GM21723 (cell line): ENCODE measurements at regions not wholly inside any gene's neighbourhood (a gene's known extent, or its start where the extent isn't known, plus 50 kb on each side); places are given as distances from the start of the nearest gene placed in this dataset.

ENCODE experiments used
- ATAC-seq: cut with Tn5 transposase; IDR thresholded peaks from one replicate; pipeline ENCODE4 v1.9.1; 2021; ENCODE audit warnings: mild to moderate bottlenecking, moderate library complexity; ENCODE audit not compliant: unreplicated experiment

DNA sequence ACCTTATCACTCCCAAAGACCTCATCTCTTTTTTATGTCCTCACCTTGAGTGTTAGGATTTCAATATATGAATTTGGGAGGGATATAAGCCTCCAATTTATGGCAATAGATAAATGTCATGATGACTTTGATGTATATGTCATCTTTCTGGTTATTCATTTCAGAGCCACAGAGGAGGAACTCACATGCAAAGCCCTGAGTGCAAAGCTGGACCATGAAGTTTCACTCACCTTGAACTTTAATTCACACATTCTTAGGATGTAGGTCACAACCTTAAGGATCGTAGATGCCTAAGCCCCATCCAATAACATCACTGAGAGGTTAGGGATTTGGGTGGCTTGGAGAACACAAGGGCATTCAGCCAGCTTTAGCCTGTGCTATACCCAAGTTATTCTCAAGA, 81.9 kb upstream of the ZPBP start:
- no peak for ATAC-seq

DNA sequence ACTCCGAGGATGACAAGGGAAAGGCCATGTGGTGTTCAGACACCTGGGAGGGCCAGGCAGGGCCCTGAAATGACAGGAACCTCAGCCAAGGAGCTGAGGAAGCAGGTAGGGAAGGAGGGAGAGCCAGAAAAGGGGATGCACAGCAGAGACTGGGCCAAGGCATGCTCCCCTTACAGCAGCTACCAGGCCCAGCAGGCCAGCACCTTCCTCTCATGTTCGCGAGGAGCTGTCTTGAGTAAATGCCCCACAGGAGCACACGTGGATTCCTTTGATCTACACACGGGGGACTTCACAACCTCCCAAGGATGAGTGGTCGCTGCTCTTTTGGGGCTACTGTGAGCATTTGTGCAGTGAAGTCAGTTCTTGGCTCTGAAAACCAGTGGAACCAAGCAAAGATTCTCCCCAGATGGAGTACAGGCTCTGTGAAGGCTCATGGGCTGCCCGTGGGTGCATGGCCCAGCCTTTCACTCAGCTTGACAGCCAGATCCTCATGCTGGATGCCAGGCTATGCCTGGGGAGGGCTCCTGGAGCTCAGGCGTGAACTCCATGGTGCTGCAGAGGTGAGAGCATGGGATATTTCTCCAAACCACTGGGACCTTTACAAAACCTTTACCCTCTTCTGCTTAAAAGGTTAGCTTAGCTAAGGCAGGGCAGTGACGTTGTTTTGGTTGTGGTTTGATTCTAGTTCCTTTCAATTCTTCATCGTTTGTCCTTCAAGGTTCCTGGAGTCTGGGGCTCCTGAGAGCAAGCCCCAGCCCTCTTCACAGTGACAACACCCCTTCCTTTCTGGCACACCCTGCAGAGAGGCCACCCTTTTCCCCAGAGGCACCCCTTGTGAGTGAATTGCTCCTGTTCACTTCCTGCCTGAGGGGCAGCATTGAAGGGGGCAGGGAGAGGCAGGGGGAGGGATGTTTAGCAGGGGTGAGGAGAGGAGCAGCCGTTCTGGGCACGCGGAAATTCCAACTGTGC, 74.2 kb upstream of the ZPBP start:
- peak; percentile 44 for ATAC-seq

DNA sequence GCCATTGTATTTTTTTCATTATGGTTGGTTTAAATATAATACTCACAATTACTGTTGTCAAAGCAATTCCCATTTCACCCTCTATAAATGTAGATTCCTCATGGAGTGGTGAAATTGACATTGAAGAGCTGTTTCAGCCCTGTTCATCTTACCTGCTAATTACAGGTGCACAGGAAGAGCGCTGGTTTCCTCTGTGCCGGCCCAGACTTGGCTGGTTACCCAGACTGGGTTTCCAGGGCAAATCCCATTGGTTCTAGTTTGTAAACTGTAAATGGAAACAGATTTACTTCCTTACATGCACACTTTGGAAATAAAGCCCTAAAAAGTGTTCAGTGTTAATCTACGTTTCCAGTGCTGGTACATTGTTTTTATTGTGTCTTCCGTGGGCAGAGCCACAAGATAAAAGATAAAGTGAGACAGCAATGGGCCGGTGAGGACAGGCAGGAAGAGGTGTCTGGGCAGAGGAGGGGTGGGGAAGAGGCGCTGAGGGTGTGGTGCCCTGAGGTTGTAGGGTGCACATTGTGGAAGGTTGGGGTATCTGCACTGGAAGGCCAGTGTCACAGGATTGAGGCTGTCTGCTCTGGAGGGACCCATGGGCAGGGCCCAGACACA, 71.6 kb upstream of the ZPBP start:
- ATAC-seq, result no peak

DNA sequence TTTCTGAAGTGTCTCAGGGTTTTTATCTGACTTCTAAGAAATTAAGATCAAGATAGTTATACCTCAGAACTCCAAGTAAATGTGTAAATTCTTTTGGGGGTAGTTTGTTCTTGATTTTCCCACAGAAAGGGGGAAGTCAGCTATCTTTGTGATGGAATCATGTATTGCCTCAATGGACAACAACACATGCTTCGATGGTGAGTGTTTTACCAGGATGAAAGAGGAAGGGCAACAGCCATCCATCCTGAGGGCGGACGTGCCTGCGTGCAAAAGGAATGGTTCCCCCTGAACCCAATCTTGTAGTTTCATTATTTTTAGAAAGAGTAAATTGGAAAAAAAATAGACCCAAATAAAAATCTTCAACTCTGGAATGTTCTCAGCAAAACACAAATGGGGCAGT, 67.2 kb upstream of the ZPBP start:
- ATAC-seq, result no peak

DNA sequence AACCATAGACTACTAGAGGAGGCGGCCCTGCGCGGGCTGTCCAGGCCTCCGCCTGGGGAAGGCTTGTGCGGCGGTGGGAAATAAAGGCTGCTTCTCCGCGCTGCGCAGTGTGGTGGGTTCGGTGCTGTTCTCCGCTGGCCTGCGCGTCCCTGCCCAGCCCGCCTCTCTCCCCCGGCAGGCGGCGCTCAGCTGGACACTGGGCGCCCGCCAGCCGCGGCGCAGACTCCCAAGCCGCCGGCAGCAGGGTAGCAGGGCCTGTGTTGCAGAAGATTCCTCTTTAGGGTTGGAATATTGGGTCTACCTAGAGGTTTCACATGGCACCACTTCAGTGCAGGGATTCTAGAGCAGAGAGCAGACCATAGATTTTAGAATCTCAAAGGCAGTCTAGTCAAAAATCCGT, 66.1 kb upstream of the ZPBP start:
- no peak for ATAC-seq

DNA sequence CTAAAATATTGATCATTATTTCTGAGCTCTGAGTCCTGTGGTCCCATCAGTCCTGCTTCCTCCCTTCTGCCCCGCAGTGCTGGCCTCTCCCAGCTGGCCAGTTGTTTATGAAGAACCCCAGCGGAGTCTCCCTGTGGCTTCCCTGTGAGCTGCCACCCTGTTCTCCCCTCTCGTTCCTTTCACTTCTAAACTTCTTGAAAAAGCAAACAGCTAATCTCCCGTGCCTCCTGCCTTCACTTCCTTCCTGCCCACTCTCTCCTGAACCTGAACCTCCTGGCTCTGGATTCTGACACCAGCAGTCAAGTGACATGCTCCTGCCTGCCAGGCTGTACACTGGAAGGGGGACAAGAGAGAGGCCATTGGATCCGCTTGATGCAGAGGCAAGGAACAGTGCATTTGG, 63.7 kb upstream of the ZPBP start:
- ATAC-seq, result no peak

DNA sequence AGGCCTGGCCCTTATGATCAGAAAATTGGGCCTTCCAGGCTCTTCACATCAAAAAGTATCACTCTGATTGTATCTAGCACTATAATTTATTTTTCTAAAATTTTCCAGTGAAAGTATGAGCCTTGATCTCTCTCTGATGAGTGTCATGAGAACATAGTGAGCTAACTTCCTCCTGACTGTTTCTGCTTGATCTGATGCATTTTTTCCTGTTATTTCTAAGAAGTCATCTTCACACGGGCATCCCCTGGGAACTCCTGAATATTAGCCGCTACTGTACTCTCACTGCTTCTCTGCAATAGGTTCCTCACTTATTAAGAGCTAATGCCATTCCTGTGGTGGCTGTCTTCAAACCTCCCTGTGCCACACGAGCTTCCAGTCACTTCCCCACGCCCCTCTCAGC, 63.1 kb upstream of the ZPBP start:
- ATAC-seq, result no peak

DNA sequence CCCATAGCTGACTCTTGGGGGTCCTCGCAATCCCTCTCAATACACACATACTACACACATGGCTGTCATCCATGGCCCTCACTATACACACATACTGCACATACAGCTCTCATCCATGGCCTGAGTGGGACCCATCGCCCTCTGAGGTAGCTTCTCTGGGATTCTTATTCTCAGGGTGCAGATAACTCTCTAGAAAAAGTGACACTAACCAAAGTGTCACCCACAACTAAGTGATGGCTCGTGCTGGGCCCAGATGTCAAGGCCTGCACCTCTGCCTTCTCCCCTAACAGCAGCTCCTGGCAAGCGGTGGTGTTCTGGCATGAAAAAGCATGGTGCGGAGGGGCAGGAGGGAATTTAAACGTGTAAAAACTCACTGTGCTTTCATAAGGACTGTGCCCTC, 62.7 kb upstream of the ZPBP start:
- no peak for ATAC-seq

DNA sequence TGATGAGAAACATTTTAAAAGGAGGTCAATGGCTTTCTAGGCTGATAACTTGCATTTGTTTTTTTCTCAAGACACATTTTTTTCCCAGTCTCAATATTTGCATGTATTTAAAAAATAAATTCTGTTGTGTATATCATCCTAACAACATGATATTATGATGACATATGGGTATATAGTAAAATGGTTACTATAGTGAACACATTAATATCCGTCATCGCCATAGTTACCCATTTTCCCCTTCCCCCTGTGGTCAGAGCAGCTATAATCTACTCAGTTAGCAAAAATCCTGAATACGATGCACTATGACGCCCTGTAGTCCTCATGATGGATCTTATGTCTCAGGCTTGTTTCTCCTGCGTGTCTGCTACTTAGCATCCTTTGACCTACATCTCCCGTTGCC, 60.9 kb upstream of the ZPBP start:
- no peak for ATAC-seq

DNA sequence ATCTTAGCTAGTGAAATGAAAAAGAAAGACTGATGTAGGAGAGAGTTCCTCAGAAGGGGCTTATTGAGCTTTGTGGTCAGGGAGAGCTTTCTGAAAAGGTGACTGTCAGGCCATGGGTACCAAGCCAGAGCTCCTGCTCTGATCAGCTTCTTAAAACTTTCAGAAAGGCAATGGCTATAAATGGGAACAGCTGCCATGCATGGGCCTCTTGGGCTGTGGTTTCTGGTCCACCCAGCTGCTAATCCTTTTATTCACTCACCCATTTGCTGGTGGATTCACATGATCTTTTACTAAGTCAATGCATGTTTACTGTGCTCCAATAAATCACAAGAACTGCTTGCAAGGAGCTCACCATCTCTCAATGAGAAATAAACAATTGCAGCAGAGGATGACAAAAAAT, 60.1 kb upstream of the ZPBP start:
- ATAC-seq, result no peak

DNA sequence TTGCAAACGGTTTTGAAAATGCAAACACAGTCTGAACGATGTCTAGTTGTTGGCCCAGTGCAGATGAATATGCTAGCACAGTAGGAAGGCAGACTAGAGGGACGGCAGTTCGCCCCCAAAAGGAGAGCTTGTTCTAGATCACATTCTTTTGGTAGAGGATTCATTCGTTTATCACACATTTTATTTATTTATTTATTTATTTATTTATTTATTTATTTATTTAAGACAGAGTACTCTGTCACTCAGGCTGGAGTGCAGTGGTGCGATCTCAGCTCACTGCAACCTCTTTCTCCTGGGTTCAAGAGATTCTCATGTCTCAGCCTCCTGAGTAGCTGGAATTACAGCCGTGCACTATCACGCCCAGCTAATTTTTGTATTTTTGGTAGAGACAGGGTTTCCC, 59.4 kb upstream of the ZPBP start:
- no peak for ATAC-seq

DNA sequence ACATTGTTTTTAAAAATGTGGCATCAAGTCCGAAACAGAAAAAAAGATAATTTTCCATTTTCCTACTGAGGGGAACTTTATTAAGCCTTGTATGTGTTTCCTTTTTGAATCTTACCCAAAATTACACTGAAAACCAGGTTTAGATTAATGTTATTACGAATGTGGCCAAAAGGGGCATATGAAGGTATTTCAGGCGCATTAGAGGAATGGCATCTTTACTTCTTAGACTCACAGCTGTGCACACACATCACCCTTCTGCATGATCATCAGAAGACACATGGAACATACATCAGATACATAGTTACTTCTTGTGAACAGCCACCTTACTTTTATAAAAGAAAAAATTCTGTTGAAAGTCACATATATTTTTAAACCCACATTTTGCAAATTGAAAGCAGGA, 58.6 kb upstream of the ZPBP start:
- ATAC-seq, result no peak

DNA sequence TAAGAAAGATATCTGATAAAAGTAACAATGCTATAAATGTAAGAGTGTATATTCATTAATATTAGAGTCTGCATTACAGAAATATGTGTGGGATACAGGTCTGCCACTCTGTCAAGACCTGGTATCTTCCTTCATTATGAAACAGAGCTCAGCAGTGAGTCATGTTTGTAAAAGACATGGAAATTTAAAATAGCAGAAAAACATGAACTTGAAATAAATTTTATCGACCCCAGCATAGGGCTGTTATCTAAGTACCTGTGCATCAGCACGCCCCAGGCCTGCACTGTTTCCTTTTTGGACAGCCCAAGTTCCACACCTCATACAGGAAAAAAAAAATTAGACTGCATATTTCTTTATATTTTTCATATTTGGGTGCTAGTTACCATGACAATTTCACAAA, 58.0 kb upstream of the ZPBP start:
- no peak for ATAC-seq

DNA sequence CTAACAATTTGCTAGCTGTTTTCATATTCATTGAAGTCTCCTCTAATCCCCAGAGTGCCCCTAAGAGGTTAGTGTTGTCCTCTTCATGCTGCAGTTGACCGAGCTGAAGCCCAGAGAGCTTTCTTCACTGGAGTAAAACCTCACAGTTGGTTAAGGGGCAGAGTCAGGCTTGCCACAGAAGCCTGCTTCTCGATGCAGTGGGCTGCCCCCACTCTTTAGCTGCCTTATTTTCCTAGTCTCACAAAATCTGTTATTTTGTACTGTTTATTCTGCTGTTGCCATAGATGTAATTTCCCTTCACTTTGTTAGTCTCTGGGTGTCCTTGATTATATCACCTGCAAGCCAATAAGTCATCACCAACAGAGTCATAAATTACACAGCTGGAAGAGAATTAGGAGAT, 56.3 kb upstream of the ZPBP start:
- no peak for ATAC-seq

DNA sequence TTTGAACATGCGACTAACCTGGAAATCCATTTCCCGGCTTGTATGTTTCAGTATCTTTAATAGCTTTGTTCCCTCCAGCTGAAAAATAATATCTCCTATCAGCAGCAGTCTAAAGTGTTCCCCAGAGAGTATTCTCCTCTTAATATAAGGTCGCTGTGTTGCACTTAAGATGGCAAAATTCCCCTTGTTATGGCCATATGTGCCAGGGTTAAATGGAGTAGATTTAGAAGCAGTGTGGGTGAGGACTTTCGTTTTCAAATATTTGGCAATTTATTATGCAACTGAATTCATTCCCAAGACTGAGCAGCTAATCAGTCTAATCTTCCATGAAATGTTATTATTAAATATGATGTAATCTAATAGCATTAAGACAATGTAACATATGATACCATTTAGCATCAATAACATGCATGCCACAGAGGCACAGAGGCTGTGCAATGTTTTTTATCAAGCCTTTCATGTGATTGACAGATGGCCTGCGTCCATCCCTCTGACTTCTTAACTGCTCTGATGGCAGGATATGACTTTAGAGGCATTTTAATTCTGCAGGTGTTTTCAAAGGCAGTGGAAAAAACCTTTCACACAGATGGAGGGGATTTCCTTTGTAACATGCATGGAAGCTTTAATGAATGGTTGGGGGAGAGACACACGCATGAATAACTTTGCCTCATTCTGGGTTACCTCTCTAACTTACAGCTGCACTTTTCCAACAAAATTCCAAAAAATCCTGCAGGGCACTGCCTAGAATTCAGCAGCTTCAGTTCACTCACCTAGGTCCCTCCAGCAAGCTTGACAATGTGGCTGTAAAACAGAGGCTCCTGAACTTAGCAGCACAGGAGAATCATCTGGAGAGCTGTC, 55.1 kb upstream of the ZPBP start:
- peak; percentile 54 for ATAC-seq

DNA sequence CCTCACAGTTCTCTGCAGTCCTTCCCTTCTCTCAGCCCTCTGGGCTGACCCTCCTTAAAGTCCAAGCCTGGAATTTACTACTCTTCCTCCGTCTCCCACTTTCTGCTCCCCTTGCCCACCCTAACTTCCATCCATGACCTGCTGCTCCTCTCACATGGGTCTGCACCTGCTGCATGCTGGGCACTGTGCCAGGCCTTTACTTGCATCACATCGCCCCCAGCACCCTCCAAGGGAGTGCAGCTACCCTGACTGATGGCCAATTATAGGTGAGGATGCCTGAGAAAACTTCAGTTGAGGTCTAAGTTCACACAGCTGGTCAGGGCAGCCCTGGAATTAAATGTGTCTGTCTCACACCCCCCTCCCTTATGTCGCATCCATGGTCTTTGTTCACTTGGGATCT, 53.6 kb upstream of the ZPBP start:
- no peak for ATAC-seq

DNA sequence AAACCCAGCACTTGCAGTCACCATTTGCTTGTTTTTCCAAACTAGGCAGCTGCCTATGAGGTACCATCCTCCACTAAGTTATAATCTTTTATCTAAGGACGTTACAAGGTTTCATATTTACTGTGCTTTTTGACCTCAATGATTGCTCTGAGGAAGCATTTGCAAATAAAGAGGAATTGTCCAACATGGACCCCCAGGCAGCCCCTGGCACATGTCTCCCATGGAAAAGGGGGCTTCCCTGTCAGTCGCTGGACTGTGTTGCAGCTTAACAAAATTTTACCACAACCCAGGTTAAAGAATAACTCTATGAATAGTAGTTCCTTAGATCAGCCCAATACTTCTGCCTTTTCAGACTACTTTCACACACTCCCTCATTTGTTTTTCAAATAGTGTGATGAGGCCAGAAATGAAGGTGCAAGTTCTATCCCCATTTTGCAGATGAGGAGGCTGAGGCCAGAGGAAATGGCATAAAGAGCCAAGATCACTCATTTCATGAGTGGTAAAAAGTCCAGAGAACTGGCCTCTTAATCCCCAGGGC, 52.8 kb upstream of the ZPBP start:
- ATAC-seq, result no peak

DNA sequence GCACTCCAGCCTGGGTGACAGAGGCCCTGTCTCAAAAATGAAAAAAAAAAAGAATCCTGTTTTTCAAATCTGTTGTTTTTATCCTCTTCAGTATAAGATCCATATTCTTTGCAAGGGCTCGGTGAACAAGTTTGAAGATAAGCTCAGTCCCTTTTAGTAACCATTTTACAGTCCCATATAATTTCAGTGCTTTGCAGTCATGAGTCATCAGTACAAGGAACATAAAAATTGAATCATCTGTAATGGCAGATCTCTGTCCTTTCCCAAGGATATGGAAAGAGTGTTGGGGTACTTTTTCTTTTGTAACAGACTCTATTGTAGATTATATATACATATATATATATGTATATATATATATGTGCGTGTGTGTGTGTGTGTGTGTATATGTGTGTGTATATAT, 52.2 kb upstream of the ZPBP start:
- no peak for ATAC-seq
